HG03097 (cell line): ENCODE measurements at regions not wholly inside any gene's neighbourhood (a gene's known extent, or its start where the extent isn't known, plus 50 kb on each side); places are given as distances from the start of the nearest gene placed in this dataset.
A peak's percentile ranks its signal among the peaks of the same experiment; 100 is the strongest.
"Not testable (repeated sequence)": the region's sequence is repeated elsewhere in the genome, so short reads cannot be mapped to it uniquely, and the experiment has no call there.

Source experiments
- ATAC-seq: cut with Tn5 transposase; IDR thresholded peaks from one replicate; pipeline ENCODE4 v1.9.1; 2021; ENCODE audit not compliant: unreplicated experiment, low FRiP score

DNA sequence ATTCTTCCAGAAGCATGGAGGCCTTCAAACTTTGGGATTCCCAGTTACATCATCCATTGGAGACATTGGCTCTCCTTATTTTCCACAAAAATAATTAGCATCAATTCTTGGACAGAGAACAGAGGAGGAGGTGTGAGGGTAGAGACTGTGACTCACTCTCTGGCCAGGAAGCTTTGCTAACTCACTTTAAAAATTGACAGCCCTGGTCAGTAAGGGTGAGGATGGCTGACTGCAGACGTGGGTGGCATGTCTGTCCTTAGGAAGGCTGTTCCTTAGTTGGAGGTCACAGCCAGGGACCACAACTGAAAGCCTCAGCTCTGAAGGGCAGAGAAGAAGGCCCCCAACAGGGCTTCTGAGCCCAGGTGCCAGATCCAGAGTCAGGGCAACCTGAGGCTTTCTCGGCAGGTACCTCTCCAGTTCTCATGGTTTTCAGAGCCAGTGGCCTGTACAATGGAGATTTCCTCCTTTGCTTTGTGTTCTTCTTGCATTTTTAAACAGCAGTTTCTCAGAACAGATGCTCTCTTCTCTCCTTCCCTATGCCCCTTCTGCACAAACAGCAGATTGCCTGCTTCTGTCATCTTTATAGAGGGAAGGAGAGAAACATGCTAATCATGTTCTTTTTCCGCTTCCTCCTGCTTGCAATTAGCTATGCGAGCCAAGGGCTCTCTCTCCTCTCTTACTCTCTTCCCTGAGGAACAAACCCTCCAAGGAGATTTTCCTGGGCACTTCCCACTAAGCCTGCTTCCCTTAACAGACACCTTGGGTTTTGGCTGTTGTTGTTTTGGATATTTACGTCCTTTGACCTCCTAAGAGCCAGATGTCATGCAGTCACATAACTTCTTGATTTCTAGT is 92.5 kb upstream of the ZNF366 start:
- ATAC-seq: no peak

DNA sequence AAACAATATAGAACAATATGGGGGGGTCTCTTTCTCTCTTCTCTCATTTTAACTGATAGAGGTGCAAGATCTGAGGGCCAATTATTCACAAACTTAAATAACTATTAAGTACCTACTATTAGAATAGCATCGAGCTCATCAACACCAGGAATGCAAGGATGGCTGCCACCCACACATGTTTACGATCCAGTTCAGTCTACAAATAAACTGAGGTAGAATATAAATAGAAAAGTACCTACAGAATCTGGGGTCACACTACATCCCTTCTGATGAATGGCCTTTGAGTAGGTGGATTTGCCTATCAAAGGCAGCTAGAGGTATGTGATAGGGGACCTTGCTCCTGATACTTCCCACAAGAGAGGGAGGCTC is 91.8 kb upstream of the ZNF366 start:
- no peak for ATAC-seq

DNA sequence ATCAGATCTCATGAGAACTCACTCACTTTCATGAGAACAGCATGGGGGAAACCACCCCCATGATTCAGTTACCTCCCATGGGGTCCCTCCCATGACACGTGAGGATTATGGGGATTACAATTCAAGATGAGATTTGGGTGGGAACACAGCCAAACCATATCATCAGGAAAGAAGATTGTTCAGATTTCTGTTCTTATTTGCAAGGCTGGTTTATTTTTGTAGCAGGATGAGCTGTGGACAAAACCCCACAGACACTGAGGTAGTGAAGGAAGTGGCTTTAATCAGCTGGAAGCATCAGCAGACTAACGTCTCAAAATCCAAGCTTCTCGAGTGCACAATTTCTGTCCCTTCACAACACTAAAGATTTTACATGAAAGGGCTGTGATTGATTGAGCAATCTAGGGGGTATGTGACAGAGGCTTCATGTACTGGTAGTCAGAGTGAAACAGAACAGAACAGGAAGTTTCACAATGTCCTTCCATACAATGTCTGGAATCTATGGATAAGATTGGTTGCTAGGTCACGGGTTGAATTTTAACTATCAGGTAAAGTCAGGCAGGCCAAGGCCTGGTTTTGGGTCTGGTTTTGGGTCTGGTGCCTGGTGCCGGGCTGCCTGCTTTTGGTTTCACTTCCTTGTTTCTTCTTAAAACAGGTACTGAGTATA is 91.3 kb upstream of the ZNF366 start:
- no peak for ATAC-seq

DNA sequence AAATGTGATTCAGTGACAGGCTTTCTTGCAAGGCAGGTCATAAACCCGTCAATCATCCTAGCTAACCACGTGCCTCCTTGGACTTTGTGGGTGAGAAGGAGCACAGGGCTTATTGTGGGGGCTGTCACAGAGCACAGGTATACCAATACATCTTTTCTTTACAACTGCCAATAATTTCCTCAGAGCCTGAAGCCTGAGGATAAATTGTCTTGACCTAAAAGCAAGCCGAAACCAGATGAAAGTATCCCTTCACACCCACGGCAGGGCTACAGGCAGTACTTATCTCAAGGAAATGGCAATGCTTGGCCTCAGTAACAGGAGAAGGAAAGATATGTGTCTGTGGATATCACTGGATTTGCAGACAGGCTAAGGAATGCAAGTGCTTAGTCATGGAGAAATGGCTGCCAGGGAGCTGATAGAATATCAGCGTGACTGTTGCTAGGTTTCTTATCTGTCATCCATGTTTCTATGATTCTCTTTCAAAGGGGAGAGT is 90.3 kb upstream of the ZNF366 start:
- no peak for ATAC-seq

DNA sequence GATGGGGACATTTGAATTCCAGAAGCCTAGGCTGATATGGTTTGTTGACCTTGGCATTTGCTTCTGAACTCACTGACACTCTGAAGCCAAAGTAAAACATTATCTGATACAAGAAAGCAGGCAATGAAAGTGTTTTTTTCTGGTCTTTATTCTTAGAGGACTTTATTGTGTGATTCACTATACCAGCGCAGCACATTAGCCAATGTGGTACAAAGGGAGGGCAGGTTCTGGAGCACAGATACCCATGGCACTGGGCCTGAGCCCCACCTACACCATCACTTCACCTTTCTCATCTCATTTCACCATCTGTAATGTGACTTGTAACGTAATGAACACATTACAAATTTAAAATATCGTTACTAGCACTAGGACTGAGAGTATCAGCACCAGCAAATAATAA is 89.7 kb upstream of the ZNF366 start:
- no peak for ATAC-seq

DNA sequence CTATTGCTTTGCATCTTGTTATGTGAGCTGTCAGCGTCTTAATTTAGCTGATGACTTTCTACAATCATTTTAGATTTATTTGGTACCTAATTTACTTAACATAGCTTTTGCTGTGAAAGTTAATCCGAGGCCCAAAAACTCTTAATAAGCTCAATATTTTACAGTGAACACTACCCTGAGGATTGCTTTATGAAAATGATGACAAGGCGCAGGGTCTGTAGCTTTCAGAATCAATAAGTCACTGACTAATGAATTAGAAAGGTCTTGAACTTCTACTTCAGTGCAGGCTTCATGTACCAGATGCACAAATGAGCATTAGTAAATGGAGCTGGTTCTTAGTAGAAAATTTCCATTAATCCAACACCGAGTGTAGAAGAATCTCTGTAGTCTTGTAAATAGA is 81.4 kb upstream of the ZNF366 start:
- ATAC-seq: no peak

DNA sequence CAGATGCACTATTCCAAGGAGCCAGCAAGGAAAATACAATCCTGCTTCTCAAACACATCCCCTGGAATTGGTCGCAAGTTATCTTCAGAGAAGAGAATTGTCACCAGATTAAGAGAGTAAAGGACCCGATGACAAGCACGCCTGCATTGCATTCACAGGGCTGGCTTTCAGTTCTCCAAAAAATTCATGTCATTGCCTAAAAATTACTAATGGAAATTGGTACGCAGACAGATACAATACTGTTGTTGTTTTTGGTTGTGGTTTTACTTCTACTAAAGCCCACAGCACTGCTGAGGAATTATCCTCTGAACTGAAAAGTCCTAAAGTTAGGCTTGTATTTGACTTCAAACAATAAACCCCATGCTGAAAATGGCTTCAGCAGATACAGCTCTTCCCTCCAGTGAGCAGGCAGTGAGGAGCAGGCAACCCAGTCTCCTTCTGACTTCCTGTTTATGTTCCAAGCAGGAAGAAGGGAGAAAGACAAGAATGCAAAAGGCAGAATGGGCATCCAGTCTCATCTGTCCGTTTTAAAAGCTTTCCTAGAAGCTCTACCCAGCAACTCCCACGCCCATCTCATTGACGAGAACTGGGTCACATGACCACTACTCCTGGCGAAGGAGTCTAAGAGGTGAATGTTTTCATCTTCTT is 80.6 kb upstream of the ZNF366 start:
- no peak for ATAC-seq

DNA sequence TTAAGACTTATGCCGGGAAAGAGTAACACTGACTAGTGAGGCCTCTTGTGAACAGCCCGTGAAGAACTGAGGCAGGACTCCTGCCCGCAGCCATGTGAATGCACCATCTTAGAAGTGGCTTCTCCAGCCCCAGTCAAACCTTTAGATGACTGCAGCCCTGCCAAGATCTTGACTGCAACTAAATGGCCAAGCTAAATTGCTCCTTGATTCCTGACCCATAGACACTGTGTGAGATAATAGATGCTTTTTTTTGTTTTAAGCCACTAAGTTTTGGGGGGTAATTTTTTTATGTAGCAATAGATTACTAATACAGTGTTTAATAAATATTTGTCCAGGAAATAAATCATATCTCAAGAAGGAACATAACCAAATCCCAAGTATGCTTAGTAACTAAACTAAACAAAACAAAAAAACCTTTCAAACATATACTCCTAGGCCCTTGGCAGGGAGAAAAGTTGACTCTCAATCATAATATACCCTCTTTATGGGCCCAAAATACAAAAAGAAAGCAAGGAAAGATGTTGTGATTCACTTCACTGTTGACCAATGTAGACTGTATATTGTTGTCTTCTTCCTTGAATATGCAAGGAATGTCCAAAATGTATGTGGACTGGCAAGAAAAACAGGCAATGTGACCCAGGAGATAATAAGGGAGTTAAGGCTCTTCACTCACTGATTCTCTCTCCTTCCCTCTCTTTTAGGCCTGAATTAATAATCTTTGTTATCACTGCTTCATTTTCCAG is 79.7 kb upstream of the ZNF366 start:
- no peak for ATAC-seq

DNA sequence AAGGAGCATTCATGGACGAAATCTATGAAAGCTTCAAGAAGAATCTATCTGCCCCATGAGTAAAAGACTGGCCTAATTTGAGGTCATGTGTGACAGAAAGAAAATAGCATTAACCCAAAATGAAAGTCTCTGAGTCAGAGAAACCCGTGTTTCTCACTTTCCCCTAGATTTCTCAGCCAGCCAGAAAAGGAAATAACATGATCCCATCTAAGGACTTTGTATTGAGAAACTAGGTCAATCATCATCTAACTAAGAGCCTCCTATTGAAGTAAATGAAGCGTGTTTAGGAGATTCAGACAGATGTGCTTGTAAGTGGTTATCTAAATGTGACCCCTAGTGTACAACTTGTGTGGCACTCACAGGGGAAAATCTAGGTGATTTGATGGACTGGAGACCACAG is 77.3 kb upstream of the ZNF366 start:
- peak; percentile 89 for ATAC-seq

DNA sequence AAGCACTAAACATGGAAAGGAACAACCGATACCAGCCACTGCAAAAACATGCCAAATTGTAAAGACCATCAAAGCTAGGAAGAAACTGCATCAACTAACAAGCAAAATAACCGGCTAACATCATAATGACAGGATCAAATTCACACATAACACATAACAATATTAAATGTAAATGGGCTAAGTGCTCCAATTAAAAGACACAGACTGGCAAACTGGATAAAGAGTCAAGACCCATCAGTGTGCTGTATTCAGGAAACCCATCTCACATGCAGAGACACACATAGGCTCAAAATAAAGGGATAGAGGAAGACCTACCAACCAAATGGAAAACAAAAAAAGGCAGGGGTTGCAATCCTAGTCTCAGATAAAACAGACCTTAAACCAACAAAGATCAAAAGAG is 72.1 kb upstream of the ZNF366 start:
- ATAC-seq: not testable (repeated sequence)

DNA sequence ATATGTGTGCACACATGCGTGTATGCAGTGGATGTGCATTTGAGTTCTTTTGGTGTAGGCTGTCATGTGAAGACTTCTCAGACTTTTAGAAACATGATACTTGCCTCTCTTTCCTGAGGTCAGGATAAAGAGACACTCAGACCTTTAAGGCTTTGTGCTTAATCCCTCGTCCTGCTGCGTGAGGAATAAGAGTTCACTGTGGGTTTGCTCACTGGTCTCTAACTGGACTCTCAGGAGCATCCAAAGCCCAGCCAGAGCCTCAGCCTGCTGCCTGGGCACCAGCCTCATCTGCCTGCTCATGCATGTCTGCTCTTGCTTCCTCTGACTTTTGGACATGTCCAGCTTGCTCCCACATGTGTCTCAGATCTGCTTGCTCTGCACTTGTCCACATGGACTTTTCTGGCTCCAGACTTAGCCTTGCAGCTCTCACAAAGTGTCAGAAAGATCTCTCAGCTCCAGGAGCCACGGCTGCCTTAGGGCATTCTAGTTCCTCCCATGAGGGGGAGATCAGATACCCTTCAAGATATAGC is 65.1 kb upstream of the ZNF366 start:
- ATAC-seq: no peak

DNA sequence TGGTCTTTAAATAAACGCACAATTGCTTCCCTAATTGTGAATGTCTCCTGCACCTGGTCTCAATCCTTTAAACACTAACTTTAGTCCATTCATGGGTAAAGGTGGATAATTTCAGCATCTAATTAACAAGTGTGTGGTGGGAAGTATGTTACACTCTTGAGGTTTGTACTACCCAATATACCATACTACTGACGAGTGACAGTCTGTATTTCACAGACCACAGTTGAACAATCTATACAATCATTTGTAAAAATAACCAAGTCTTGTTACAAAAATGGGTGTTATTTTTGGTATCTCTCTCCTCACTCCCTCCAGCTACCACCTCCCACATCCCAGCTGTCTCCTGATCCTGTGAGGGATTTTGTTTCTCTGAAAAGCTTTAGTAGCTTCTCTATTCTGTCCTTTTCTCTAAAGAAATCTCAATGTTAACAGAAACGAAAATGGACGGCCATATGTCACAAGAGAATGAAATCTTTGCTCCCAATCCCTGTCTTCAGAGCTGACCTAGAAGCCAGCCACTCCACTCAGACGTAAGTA is 62.3 kb upstream of the ZNF366 start:
- no peak for ATAC-seq

DNA sequence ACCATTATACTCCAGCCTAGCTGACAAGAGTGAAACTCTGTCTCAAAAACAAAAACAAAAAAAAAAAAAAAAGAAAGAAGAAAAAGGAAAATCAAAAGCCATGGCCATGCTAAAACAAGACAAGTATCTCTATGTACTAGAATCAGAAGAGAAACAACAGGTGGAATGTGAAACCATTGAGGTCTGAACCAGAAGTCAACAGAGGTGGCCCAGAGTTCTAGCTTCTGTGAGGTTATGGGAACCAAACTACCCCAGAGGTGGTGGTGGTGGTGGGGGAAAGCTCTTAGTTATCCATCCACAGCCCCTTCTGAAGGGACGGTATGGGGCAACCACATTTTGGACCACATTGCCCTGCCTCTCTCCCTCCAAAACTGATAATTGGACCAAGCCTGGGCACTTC is 59.5 kb upstream of the ZNF366 start:
- ATAC-seq: no peak

DNA sequence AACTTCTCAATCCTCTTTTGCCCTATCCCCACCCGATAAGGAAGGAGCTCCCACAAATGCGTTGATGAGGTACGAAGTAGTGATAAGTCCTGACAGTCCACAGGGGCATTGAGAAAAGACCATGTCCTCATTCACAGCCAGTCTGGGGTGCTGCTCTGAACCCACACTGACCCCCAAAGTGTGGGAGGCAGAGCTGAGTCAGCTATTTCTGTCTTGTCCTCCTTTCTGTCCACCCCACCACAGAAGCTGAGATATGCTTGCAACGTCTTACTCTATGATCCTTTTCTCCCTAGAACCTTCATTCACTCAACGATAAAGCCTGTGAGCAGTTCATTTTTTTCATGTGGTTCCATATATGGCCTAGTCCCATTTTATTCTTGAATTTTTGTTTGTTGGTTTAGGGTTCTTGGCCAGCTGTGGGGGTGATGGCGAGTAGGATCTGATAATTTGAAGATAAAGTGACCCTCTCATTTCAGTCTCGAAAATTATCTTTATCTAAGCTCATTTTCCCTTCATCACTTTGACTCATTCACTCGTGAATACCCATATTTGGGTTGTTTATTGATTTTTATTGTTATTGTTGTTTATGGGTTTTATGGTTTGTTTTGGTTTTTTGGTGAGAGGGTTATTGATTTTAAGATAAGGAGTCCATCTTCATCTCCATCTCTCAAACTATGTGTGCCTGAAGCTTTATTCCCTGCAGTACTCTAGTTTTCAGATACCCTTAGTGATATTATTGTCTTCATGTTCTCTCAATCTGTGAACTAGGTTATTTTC is 58.5 kb upstream of the ZNF366 start:
- no peak for ATAC-seq

DNA sequence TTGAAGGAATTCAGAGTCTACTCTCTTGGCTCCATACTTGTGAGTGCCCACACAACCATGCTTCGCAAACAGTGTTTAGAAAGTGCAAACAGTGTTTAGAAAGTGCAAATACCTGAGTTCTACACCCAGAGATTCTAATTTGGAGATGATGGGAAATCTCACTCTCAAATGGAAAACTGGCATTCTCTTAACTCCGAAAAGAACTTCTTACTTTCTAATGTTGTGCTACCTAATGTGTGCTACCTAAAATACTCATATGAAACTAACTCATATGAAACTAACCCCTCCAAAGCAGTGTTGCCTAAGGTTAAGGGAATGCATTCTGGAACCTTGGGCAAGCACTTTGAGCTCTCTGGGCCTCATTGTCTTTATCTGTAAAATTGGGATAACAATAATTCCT is 55.5 kb upstream of the ZNF366 start:
- ATAC-seq: no peak

DNA sequence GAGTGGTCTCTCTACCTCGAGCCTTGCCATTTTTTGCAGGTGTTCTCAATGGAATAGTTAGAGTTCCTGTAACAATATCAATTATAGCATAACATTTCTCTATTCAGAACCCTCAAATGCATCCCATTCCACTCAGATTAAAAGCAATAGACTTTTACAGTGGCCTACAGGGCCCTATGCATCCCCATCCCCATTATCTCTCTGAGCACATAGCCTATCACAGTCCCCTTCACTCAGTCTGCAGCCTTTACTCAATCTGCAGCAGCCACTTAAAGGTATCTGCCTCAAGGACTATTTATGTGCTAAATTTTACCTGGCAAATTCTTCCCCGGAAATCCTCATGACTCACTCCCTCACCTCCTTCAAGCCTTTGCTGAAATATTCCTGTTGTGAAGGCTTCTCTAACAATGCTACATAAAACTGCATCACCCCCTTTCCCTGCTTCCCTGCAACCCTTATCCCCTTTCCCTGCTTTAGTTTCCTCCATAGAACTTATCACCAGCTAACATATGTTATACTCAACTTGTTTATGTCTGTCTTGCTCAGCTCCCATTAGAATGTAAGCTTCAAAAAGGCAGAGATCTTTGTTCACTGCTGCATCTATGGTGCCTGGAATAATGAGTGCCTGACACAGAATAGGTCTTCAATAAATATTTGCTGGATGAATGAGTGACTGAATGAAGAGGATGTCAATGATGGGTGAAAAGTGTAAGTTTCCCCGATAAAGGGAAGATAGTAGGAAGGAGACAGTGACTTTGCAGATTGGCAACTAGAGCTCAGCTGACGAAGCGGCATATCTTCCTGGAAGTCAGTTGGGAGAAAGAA is 54.1 kb upstream of the ZNF366 start:
- no peak for ATAC-seq

DNA sequence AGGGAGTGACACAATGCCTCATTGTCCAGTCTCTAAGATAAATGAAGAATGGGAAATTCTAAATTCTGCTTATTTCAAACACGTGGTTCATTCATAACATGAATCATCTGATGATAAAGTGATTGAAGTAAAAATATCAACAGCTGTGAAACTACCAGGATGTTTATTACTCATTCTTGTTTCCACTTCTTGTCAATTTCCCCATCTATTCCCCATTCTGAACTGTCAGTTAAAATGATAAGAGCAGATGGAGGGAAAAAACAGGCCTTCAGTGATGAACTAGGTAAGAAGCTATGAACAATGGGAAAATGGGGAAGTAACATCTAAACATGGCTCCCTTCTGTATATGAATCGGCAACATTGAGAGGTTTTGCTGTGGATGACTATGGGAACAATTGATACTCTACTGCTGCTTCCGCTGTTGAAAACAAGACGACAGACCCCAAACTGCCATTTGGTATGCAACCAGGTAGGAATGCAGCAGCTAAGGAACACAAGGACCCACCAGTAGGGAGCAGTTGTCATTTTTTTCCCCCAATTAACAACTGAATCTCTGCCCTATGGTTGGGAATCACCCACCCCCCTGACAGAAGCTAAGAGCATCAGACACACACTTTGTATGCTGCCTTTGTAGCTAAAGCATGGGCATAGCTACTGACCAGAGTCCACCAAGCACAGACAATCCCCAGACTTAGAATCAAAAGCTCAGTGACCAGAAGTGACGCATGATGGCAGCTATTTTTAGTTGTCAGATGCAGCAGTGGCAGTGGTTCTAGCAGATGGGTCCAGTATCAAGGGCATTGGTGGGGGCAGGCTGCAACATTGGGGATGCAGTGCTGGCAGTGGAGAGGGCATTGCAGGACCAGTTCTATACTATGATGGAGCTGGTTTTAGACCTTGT is 52.9 kb upstream of the ZNF366 start:
- ATAC-seq: no peak

DNA sequence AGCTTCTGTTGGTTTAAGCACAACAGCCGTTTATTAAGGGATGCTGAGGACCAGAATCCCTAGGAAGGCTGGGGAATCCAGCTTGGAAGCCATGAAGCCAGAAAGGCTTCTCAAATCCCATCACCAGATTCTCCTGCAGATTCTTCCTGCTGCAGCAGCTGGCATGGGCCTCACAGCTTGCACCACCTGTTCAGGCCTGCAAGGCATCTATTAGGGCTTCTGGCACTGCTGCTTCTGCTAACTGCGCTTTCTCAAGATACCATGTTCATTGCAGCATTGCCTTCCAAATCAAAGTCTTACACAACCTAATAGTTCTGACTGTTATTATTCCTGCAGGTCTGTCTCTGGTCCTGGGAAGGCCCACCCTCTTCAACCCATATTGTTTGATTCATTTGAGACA is 51.2 kb upstream of the ZNF366 start:
- ATAC-seq: no peak
